ENCODE measurements at regions not wholly inside any gene's neighbourhood (a gene's known extent, or its start where the extent isn't known, plus 50 kb on each side); places are given as distances from the start of the nearest gene placed in this dataset.

DNA sequence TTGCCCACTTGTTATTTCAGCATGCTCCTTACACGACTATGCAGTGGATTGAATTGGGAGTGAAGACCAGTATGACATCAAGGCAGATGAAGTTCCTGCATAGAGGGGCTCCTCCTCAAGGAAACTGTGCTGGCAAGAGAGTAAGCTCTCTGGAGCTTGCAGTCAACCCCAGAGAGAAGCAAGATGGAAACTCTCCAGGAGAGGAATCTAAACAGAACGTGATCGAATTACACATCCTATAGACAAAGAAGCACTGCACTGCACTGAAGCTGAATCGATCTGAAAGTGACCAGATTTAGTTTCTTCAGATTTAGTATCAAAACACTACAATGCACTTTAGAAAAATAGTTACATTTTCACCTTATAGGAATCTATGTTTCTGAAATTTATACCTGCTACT is 947.7 kb upstream of the TENM4 start:
- H3K23ac ChIP-seq (ENCODE audit: low read depth, low read length, poor library complexity) = no peak overlapping the region

DNA sequence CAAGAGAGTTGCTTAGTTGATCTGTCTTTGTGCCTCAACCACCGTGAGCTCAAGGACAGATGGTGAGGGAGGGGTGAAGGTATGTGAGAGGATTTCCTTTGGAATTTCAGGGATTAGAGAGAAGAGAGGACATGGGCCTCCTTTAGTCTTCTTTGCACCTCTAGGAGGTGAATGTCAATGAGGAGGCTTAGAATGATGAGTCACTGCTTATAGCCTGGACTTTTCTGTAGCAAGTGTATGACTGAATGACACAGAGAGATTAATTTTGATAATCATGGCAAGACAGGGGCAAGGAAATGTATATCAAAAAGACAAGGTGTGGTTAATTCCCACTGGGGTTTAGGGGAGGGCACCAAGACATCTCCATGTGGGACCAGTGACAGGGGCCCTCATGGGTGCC is 947.3 kb upstream of the TENM4 start:
- Histone ChIP-seq H2AK5ac (ENCODE audit: low read depth, low read length) (no peak overlapping the region), H4K8ac (ENCODE audit: low read depth, low read length) (no peak overlapping the region), H2BK120ac (ENCODE audit: low read depth, low read length) (no peak overlapping the region), H2BK5ac (ENCODE audit: low read length) (no peak overlapping the region), H3K4ac (ENCODE audit: low read length) (no peak overlapping the region), H3K9me3 (replicated peaks in 1 of 2; ENCODE audit: control insufficient read depth in 2 of 2, insufficient read depth in 1 of 2, low read depth in 1 of 2, low read length in 2 of 2) (no peaks in the 10 kb centered on the region), H3K36me3 (replicated peaks in 1 of 2; ENCODE audit: control insufficient read depth in 2 of 2, insufficient read depth in 2 of 2, low read length in 2 of 2) (no peaks in the 10 kb centered on the region), H3K4me1 (ENCODE audit: control insufficient read depth in 2 of 2, insufficient read depth in 1 of 2, low read depth in 1 of 2, low read length in 2 of 2) (peaks cover 4 to 6% of the 10 kb centered on the region in 2 donors), H3K27me3 (ENCODE audit: control insufficient read depth in 3 of 3, insufficient read depth in 3 of 3, low read depth in 1 of 3, low read length in 3 of 3) (no peaks in the 10 kb centered on the region), H3K27ac (replicated peaks; ENCODE audit: low read length) (no peak overlapping the region), H3K18ac (ENCODE audit: low read length) (no peak overlapping the region), H2BK12ac (ENCODE audit: low read length) (no peak overlapping the region), H4K91ac (ENCODE audit: low read depth, low read length, poor library complexity) (no peak overlapping the region), H3K79me1 (ENCODE audit: low read depth, low read length) (no peaks in the 10 kb centered on the region), H3K14ac (ENCODE audit: low read length) (no peak overlapping the region), H3K23ac (ENCODE audit: low read depth, low read length, poor library complexity) (no peak overlapping the region), H2BK15ac (ENCODE audit: low read length) (no peak overlapping the region), H2AFZ (ENCODE audit: low read length) (peak overlapping the region; percentile 67), H3K4me3 (ENCODE audit: low read length in 2 of 2) (no peak overlapping the region), H3K4me2 (ENCODE audit: insufficient read depth, low read length, poor library complexity, severe bottlenecking) (no peak overlapping the region), H3K9ac (ENCODE audit: low read depth, low read length, poor library complexity) (no peak overlapping the region)
- no CpG with 5 or more reads among the region's 1 CpG for WGBS, 2 donors (ENCODE audit: extremely low coverage in 2 of 2, insufficient read length in 2 of 2, insufficient replicate concordance in 1 of 2)
- no peak for DNase-seq (ENCODE audit: low spot score)

More for the DNA sequence above, 947.7 kb upstream of the TENM4 start:
- H3K14ac ChIP-seq (ENCODE audit: low read length) = no peak overlapping the region
- peaks cover 4 to 6% of the 10 kb centered on the region in 2 donors for H3K4me1 ChIP-seq (ENCODE audit: control insufficient read depth in 2 of 2, insufficient read depth in 1 of 2, low read depth in 1 of 2, low read length in 2 of 2)
- no peak overlapping the region for H3K4me2 ChIP-seq (ENCODE audit: insufficient read depth, low read length, poor library complexity, severe bottlenecking)
- no peak overlapping the region for H2BK12ac ChIP-seq (ENCODE audit: low read length)
- no peak overlapping the region for H4K91ac ChIP-seq (ENCODE audit: low read depth, low read length, poor library complexity)
- H3K27ac ChIP-seq (replicated peaks; ENCODE audit: low read length) = peak overlapping the region; percentile 28
- no peak overlapping the region for H3K4ac ChIP-seq (ENCODE audit: low read length)
- no peak overlapping the region for H2BK5ac ChIP-seq (ENCODE audit: low read length)
- H4K8ac ChIP-seq (ENCODE audit: low read depth, low read length) = no peak overlapping the region
- no CpG with 5 or more reads among the region's 4 CpGs for WGBS, 2 donors (ENCODE audit: extremely low coverage in 2 of 2, insufficient read length in 2 of 2, insufficient replicate concordance in 1 of 2)
- no peaks in the 10 kb centered on the region for H3K79me1 ChIP-seq (ENCODE audit: low read depth, low read length)
- no peak overlapping the region for H2BK15ac ChIP-seq (ENCODE audit: low read length)
- H3K18ac ChIP-seq (ENCODE audit: low read length) = no peak overlapping the region
- H2AK5ac ChIP-seq (ENCODE audit: low read depth, low read length) = no peak overlapping the region
- no peak overlapping the region for H3K9ac ChIP-seq (ENCODE audit: low read depth, low read length, poor library complexity)
- H3K36me3 ChIP-seq (replicated peaks in 1 of 2; ENCODE audit: control insufficient read depth in 2 of 2, insufficient read depth in 2 of 2, low read length in 2 of 2) = no peaks in the 10 kb centered on the region
- no peaks in the 10 kb centered on the region for H3K27me3 ChIP-seq (ENCODE audit: control insufficient read depth in 3 of 3, insufficient read depth in 3 of 3, low read depth in 1 of 3, low read length in 3 of 3)
- H2BK120ac ChIP-seq (ENCODE audit: low read depth, low read length) = no peak overlapping the region
- H3K4me3 ChIP-seq (ENCODE audit: low read length in 2 of 2) = no peak overlapping the region
- peak overlapping the region; percentile 67 for H2AFZ ChIP-seq (ENCODE audit: low read length)
- no peak for DNase-seq (ENCODE audit: low spot score)
- H3K9me3 ChIP-seq (replicated peaks in 1 of 2; ENCODE audit: control insufficient read depth in 2 of 2, insufficient read depth in 1 of 2, low read depth in 1 of 2, low read length in 2 of 2) = no peaks in the 10 kb centered on the region

- no peak for DNase-seq (ENCODE audit: low spot score)
Measured at GRCh38 chr11:80383655-80384054, 942.8 kb upstream of the TENM4 start.

DNA sequence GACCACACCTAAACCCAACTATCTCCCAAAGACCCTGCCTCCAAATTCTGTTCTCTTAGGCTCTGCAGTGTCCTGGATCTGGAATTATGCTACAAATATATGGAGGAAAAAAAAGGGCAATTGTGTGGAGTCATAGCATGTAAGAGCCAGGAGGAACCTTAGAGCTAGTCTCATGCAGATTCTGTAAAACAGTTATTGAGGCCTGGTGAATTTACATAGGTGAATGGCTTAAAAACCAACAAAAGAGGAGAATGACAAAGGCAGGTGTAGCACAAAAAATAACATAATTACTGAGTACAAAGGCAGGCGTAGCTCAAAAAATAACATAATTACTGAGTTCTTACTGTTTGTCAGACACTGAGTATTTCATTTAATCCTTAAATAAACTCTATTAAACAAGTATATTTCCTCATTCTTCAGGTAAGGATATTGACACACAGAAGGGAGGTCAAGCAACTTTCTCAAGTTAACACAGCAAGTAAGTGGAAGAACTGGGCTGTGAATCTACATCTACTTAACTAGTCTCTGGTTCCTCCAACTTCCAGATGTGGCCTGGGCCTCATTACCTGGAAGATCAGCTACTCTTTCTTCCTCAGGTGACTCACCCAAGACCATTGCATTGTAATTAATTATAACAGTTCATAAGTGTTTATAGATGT is 938.9 kb upstream of the TENM4 start:
- Histone ChIP-seq H3K14ac (ENCODE audit: low read length) (no peak overlapping the region), H4K8ac (ENCODE audit: low read depth, low read length) (no peak overlapping the region), H3K27me3 (ENCODE audit: control insufficient read depth in 3 of 3, insufficient read depth in 3 of 3, low read depth in 1 of 3, low read length in 3 of 3) (no peaks in the 10 kb centered on the region), H3K4me3 (ENCODE audit: low read length in 2 of 2) (no peak overlapping the region), H3K9me3 (replicated peaks in 1 of 2; ENCODE audit: control insufficient read depth in 2 of 2, insufficient read depth in 1 of 2, low read depth in 1 of 2, low read length in 2 of 2) (no peaks in the 10 kb centered on the region), H3K4me1 (ENCODE audit: control insufficient read depth in 2 of 2, insufficient read depth in 1 of 2, low read depth in 1 of 2, low read length in 2 of 2) (no peaks in the 10 kb centered on the region), H3K9ac (ENCODE audit: low read depth, low read length, poor library complexity) (no peak overlapping the region), H2AK5ac (ENCODE audit: low read depth, low read length) (no peak overlapping the region), H4K91ac (ENCODE audit: low read depth, low read length, poor library complexity) (no peak overlapping the region), H2AFZ (ENCODE audit: low read length) (no peak overlapping the region), H3K27ac (replicated peaks; ENCODE audit: low read length) (no peak overlapping the region), H3K4ac (ENCODE audit: low read length) (no peak overlapping the region), H3K79me1 (ENCODE audit: low read depth, low read length) (no peaks in the 10 kb centered on the region), H2BK5ac (ENCODE audit: low read length) (no peak overlapping the region), H3K36me3 (replicated peaks in 1 of 2; ENCODE audit: control insufficient read depth in 2 of 2, insufficient read depth in 2 of 2, low read length in 2 of 2) (no peaks in the 10 kb centered on the region), H3K4me2 (ENCODE audit: insufficient read depth, low read length, poor library complexity, severe bottlenecking) (no peak overlapping the region), H2BK120ac (ENCODE audit: low read depth, low read length) (no peak overlapping the region), H2BK15ac (ENCODE audit: low read length) (no peak overlapping the region), H3K18ac (ENCODE audit: low read length) (no peak overlapping the region), H2BK12ac (ENCODE audit: low read length) (no peak overlapping the region), H3K23ac (ENCODE audit: low read depth, low read length, poor library complexity) (no peak overlapping the region)
- WGBS, 2 donors (ENCODE audit: extremely low coverage in 2 of 2, insufficient read length in 2 of 2, insufficient replicate concordance in 1 of 2) = no CpG with 5 or more reads among the region's 1 CpG
- DNase-seq (ENCODE audit: low spot score) = no peak

More at GRCh38 chr11:80383655-80384054, 942.8 kb upstream of the TENM4 start:
- no peak overlapping the region for H4K8ac ChIP-seq (ENCODE audit: low read depth, low read length)
- H3K4me1 ChIP-seq (ENCODE audit: control insufficient read depth in 2 of 2, insufficient read depth in 1 of 2, low read depth in 1 of 2, low read length in 2 of 2) = peaks cover 4 to 6% of the 10 kb centered on the region in 2 donors
- H2BK15ac ChIP-seq (ENCODE audit: low read length) = no peak overlapping the region
- no peaks in the 10 kb centered on the region for H3K79me1 ChIP-seq (ENCODE audit: low read depth, low read length)
- H3K9ac ChIP-seq (ENCODE audit: low read depth, low read length, poor library complexity) = no peak overlapping the region
- no peak overlapping the region for H3K14ac ChIP-seq (ENCODE audit: low read length)
- H4K91ac ChIP-seq (ENCODE audit: low read depth, low read length, poor library complexity) = no peak overlapping the region
- H3K36me3 ChIP-seq (replicated peaks in 1 of 2; ENCODE audit: control insufficient read depth in 2 of 2, insufficient read depth in 2 of 2, low read length in 2 of 2) = no peaks in the 10 kb centered on the region
- no peak overlapping the region for H3K4ac ChIP-seq (ENCODE audit: low read length)
- no peaks in the 10 kb centered on the region for H3K9me3 ChIP-seq (replicated peaks in 1 of 2; ENCODE audit: control insufficient read depth in 2 of 2, insufficient read depth in 1 of 2, low read depth in 1 of 2, low read length in 2 of 2)
- no peak overlapping the region for H3K18ac ChIP-seq (ENCODE audit: low read length)
- no peak overlapping the region for H2BK5ac ChIP-seq (ENCODE audit: low read length)
- no peak overlapping the region for H2AK5ac ChIP-seq (ENCODE audit: low read depth, low read length)
- H3K27ac ChIP-seq (replicated peaks; ENCODE audit: low read length) = no peak overlapping the region
- H3K4me3 ChIP-seq (ENCODE audit: low read length in 2 of 2) = no peak overlapping the region
- no CpG with 5 or more reads among the region's 3 CpGs for WGBS, 2 donors (ENCODE audit: extremely low coverage in 2 of 2, insufficient read length in 2 of 2, insufficient replicate concordance in 1 of 2)
- peak overlapping the region; percentile 43 for H2AFZ ChIP-seq (ENCODE audit: low read length)
- H2BK120ac ChIP-seq (ENCODE audit: low read depth, low read length) = no peak overlapping the region
- no peak overlapping the region for H3K23ac ChIP-seq (ENCODE audit: low read depth, low read length, poor library complexity)
- H3K4me2 ChIP-seq (ENCODE audit: insufficient read depth, low read length, poor library complexity, severe bottlenecking) = no peak overlapping the region
- H2BK12ac ChIP-seq (ENCODE audit: low read length) = no peak overlapping the region
- no peaks in the 10 kb centered on the region for H3K27me3 ChIP-seq (ENCODE audit: control insufficient read depth in 3 of 3, insufficient read depth in 3 of 3, low read depth in 1 of 3, low read length in 3 of 3)
